Neuronal stem cell (in vitro differentiated cells): ENCODE measurements at regions not wholly inside any gene's neighbourhood (a gene's known extent, or its start where the extent isn't known, plus 50 kb on each side); places are given as distances from the start of the nearest gene placed in this dataset.

Experiments used
- DNase-seq: peaks from one replicate; pipeline ENCODE4 v3.0.0-alpha.2; 2013; ENCODE audit warnings: low spot score
- H2AFZ ChIP-seq: one replicate; pipeline ENCODE4 v1.6.1; 2013; ENCODE audit warnings: mild to moderate bottlenecking, low read length, inconsistent platforms
- H2AK5ac ChIP-seq: 2 replicates; pipeline ENCODE4 v1.6.1; 2013; ENCODE audit warnings: low read depth, mild to moderate bottlenecking, inconsistent platforms, low read length, moderate library complexity, mixed read lengths
- H2BK120ac ChIP-seq: 2 replicates; pipeline ENCODE4 v1.6.1; 2013; ENCODE audit warnings: low read depth, mild to moderate bottlenecking, inconsistent platforms, low read length, moderate library complexity, mixed read lengths
- H2BK12ac ChIP-seq: one replicate; pipeline ENCODE4 v1.6.1; 2013; ENCODE audit warnings: low read length, inconsistent platforms
- H2BK15ac ChIP-seq: 2 replicates; pipeline ENCODE4 v1.6.1; 2013; ENCODE audit warnings: mild to moderate bottlenecking, low read length, inconsistent platforms, mixed read lengths
- H2BK5ac ChIP-seq: one replicate; pipeline ENCODE4 v1.6.1; 2013; ENCODE audit warnings: inconsistent platforms, mild to moderate bottlenecking, low read length, moderate library complexity
- H3K14ac ChIP-seq: one replicate; pipeline ENCODE4 v1.6.1; 2013; ENCODE audit warnings: low read length, inconsistent platforms
- H3K18ac ChIP-seq: 2 replicates; pipeline ENCODE4 v1.6.1; 2013; ENCODE audit warnings: low read length, inconsistent platforms
- H3K23ac ChIP-seq: 2 replicates; pipeline ENCODE4 v1.6.1; 2013; ENCODE audit warnings: low read depth, mild to moderate bottlenecking, mixed read lengths, low read length, inconsistent platforms; ENCODE audit not compliant: poor library complexity
- H3K27ac ChIP-seq: replicated peaks from 3 replicates; pipeline ENCODE4 v1.5.1; 2013; ENCODE audit warnings: low read length, inconsistent platforms
- H3K27me3 ChIP-seq, 3 experiments: 2 replicates each; pipeline ENCODE4 v1.6.1; 2013; ENCODE audit warnings: low read length in 3 of 3, mild to moderate bottlenecking in 2 of 3, inconsistent platforms in 1 of 3, low read depth in 1 of 3, mixed read lengths in 1 of 3, moderate library complexity in 1 of 3; ENCODE audit not compliant: control insufficient read depth in 3 of 3, insufficient read depth in 3 of 3
- H3K36me3 ChIP-seq, 2 donors: replicated peaks in 1 of 2; 2 replicates each; pipeline ENCODE4 v1.6.1; 2013; ENCODE audit warnings: low read length in 2 of 2; ENCODE audit not compliant: control insufficient read depth in 2 of 2, insufficient read depth in 2 of 2
- H3K4ac ChIP-seq: 2 replicates; pipeline ENCODE4 v1.6.1; 2013; ENCODE audit warnings: inconsistent platforms, mild to moderate bottlenecking, low read length, moderate library complexity
- H3K4me1 ChIP-seq, 2 donors: 1 replicate in 1 of 2; 2 replicates in 1 of 2; pipeline ENCODE4 v1.6.1; 2013; ENCODE audit warnings: low read length in 2 of 2, low read depth in 1 of 2; ENCODE audit not compliant: control insufficient read depth in 2 of 2, insufficient read depth in 1 of 2
- H3K4me2 ChIP-seq: one replicate; pipeline ENCODE4 v1.6.1; 2013; ENCODE audit warnings: mild to moderate bottlenecking, low read length, inconsistent platforms; ENCODE audit not compliant: insufficient read depth, poor library complexity, severe bottlenecking
- H3K4me3 ChIP-seq, 2 donors: 2 replicates each; pipeline ENCODE4 v1.5.1; 2013; ENCODE audit warnings: low read length in 2 of 2, mild to moderate bottlenecking in 2 of 2, inconsistent platforms in 1 of 2, moderate library complexity in 1 of 2
- H3K79me1 ChIP-seq: one replicate; pipeline ENCODE4 v1.6.1; 2013; ENCODE audit warnings: low read depth, mild to moderate bottlenecking, inconsistent platforms, low read length, moderate library complexity
- H3K9ac ChIP-seq: one replicate; pipeline ENCODE4 v1.6.1; 2013; ENCODE audit warnings: mild to moderate bottlenecking, low read depth, low read length, inconsistent platforms; ENCODE audit not compliant: poor library complexity
- H3K9me3 ChIP-seq, 2 donors: replicated peaks in 1 of 2; 2 replicates each; pipeline versions ENCODE3 to v1.6.1; 2013; ENCODE audit warnings: low read length in 2 of 2, mild to moderate bottlenecking in 2 of 2, inconsistent platforms in 1 of 2, low read depth in 1 of 2, mixed read lengths in 1 of 2, moderate library complexity in 1 of 2; ENCODE audit not compliant: control insufficient read depth in 2 of 2, insufficient read depth in 1 of 2
- H4K8ac ChIP-seq: one replicate; pipeline ENCODE4 v1.6.1; 2013; ENCODE audit warnings: low read depth, mild to moderate bottlenecking, inconsistent platforms, low read length, moderate library complexity
- H4K91ac ChIP-seq: one replicate; pipeline ENCODE4 v1.6.1; 2013; ENCODE audit warnings: low read length, low read depth, mild to moderate bottlenecking, inconsistent platforms; ENCODE audit not compliant: poor library complexity
- WGBS, 2 donors: extraction: QIAGEN DNeasy Blood & Tissue Kit; methylation state at CpG; one replicate each; pipeline ENCODE4 v1.1.7; 2013; ENCODE audit warnings: missing lambda C conversion rate in 2 of 2, mixed read lengths in 1 of 2; ENCODE audit not compliant: insufficient read length in 2 of 2, insufficient replicate concordance in 1 of 2; ENCODE audit errors: extremely low coverage in 2 of 2; 5-methylcytosine and 5-hydroxymethylcytosine counted together

DNA sequence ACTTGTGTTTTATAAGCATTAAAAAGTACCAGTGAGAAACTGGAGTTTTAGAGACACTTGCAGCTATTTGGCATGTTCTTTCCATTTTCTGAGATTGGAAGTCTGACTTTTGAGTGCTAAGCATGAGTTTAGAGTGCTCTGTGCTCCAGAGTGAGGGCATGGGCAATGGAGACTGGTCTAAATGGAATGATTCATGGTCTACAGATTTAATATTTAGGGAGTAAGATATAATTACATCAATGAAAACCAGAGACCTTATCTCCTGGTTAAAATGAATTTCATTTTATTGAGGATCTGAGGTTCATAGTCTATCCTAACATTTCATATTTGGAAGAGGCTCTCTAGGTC is 135.9 kb upstream of the RPS23 start:
- Histone ChIP-seq H2BK120ac (no peak overlapping the region), H4K8ac (no peak overlapping the region), H3K79me1 (no peaks in the 10 kb centered on the region), H4K91ac (no peak overlapping the region), H2AK5ac (no peak overlapping the region), H2BK12ac (no peak overlapping the region), H3K18ac (no peak overlapping the region), H3K4ac (no peak overlapping the region), H3K27me3 (no peaks in the 10 kb centered on the region), H3K4me1 (no peaks in the 10 kb centered on the region), H2AFZ (no peak overlapping the region), H3K23ac (no peak overlapping the region), H3K9ac (no peak overlapping the region), H2BK15ac (no peak overlapping the region), H2BK5ac (no peak overlapping the region), H3K4me3 (no peak overlapping the region), H3K14ac (no peak overlapping the region), H3K4me2 (no peak overlapping the region), H3K27ac (no peak overlapping the region), H3K9me3 (no peaks in the 10 kb centered on the region), H3K36me3 (no peaks in the 10 kb centered on the region)
- DNase-seq = no peak

DNA sequence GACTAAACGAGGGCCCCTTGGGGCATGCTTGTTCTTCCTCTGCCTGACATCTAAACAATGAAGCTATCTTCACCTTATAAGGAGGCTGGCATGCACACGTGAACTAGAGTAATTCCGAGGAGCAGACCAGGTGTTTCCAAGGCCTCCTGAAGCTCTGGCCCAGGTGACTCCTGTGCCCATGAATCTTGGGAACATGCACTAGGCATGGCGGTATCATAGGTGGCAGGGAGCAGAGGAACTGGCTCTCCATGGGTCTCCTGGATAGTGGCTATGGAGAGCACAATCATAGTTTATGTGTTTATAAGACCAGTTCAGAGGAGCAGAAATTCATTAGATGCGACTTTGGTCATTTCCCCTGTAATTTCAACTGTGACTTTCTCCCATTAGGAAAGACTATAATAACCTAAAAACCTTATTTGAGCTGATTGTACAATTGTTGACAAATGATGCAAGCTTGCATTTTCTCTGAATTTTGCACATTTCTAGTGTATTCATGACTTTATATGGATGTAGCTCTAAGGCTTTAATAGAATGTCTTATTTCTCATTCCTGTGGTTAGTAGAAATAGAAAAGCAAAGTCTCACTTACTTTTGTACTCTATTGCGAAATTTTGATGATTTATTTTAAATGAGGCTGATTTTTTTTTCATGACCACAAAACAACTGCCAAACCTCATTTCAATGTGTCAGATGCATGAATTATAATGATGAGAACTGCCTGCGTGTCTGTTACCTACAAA is 135.3 kb upstream of the RPS23 start:
- no peak overlapping the region for H2BK120ac ChIP-seq
- H3K27ac ChIP-seq = no peak overlapping the region
- H3K27me3 ChIP-seq = no peaks in the 10 kb centered on the region
- H2BK15ac ChIP-seq = no peak overlapping the region
- no peak overlapping the region for H3K4me3 ChIP-seq
- no peaks in the 10 kb centered on the region for H3K4me1 ChIP-seq
- no peak overlapping the region for H3K14ac ChIP-seq
- no peak for DNase-seq
- no peak overlapping the region for H2AK5ac ChIP-seq
- H3K79me1 ChIP-seq = no peaks in the 10 kb centered on the region
- H3K36me3 ChIP-seq = no peaks in the 10 kb centered on the region
- H3K4ac ChIP-seq = no peak overlapping the region
- no peak overlapping the region for H3K4me2 ChIP-seq
- H2AFZ ChIP-seq = no peak overlapping the region
- no peaks in the 10 kb centered on the region for H3K9me3 ChIP-seq
- no peak overlapping the region for H3K18ac ChIP-seq
- WGBS, 2 donors = no CpG with 5 or more reads among the region's 7 CpGs
- H2BK5ac ChIP-seq = no peak overlapping the region
- H3K23ac ChIP-seq = no peak overlapping the region
- no peak overlapping the region for H3K9ac ChIP-seq
- no peak overlapping the region for H4K8ac ChIP-seq
- no peak overlapping the region for H2BK12ac ChIP-seq
- H4K91ac ChIP-seq = no peak overlapping the region

- H3K14ac ChIP-seq = no peak overlapping the region
- H3K27me3 ChIP-seq = no peaks in the 10 kb centered on the region
- peaks cover 0 to 5% of the 10 kb centered on the region in 2 donors for H3K9me3 ChIP-seq
- H3K4me2 ChIP-seq = no peak overlapping the region
- H3K4me1 ChIP-seq = peaks cover 1 to 2% of the 10 kb centered on the region in 2 donors
- no peak overlapping the region for H4K91ac ChIP-seq
- no peak overlapping the region for H2AK5ac ChIP-seq
- no peak overlapping the region for H2BK12ac ChIP-seq
- no peak overlapping the region for H3K4ac ChIP-seq
- H3K36me3 ChIP-seq = no peaks in the 10 kb centered on the region
- no peak overlapping the region for H2BK120ac ChIP-seq
- H3K79me1 ChIP-seq = no peaks in the 10 kb centered on the region
- H4K8ac ChIP-seq = no peak overlapping the region
- H3K27ac ChIP-seq = no peak overlapping the region
- no peak overlapping the region for H2BK15ac ChIP-seq
- H2BK5ac ChIP-seq = no peak overlapping the region
- H3K9ac ChIP-seq = no peak overlapping the region
- H3K23ac ChIP-seq = no peak overlapping the region
- H3K18ac ChIP-seq = no peak overlapping the region
- no peak for DNase-seq
- H2AFZ ChIP-seq = no peak overlapping the region
- no CpG with 5 or more reads among the region's 3 CpGs for WGBS, 2 donors
- H3K4me3 ChIP-seq = no peak overlapping the region
Observed at GRCh38 chr5:82408033-82408432, 129.9 kb upstream of the RPS23 start.

DNA sequence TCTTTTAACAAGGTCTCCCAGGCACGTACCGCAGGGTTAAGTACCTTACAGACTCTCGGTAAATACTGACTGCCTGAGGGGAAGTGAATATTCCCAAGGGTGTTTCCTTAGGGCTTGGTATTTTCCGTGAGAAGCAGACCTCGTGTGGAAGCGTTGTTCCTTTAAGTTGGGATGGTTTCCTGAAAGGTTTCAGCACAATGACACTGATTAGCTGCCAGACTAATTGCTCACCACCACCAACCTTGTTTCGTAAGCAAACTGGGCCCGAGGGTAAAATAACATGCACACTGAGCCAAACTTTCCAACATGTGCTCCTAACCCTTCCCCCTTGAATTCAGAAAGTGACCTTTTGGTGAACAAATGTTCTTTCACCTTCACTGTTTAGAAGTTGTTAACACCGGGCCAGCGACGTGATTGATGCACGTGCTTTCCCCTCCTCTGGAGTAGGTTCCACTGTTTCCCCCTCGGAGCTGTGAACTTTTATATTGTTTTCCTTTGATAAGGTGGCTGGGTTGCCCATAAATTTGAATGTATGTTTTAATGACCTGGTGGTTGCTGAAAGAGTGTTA is 128.1 kb upstream of the RPS23 start:
- peaks cover 0 to 5% of the 10 kb centered on the region in 2 donors for H3K9me3 ChIP-seq
- no peak overlapping the region for H2BK15ac ChIP-seq
- no peaks in the 10 kb centered on the region for H3K27me3 ChIP-seq
- peaks cover 1 to 2% of the 10 kb centered on the region in 2 donors for H3K4me1 ChIP-seq
- H3K9ac ChIP-seq = no peak overlapping the region
- no peak overlapping the region for H3K27ac ChIP-seq
- WGBS, 2 donors = no CpG with 5 or more reads among the region's 13 CpGs
- DNase-seq = no peak
- H3K4ac ChIP-seq = no peak overlapping the region
- no peak overlapping the region for H3K23ac ChIP-seq
- H4K91ac ChIP-seq = no peak overlapping the region
- no peak overlapping the region for H2BK120ac ChIP-seq
- H4K8ac ChIP-seq = no peak overlapping the region
- H2BK5ac ChIP-seq = no peak overlapping the region
- H3K4me3 ChIP-seq = no peak overlapping the region
- no peak overlapping the region for H3K4me2 ChIP-seq
- no peak overlapping the region for H2AFZ ChIP-seq
- H3K36me3 ChIP-seq = no peaks in the 10 kb centered on the region
- no peak overlapping the region for H2BK12ac ChIP-seq
- H3K14ac ChIP-seq = no peak overlapping the region
- no peak overlapping the region for H2AK5ac ChIP-seq
- H3K79me1 ChIP-seq = no peaks in the 10 kb centered on the region
- no peak overlapping the region for H3K18ac ChIP-seq
